ENCODE measurements at regions not wholly inside any gene's neighbourhood (a gene's known extent, or its start where the extent isn't known, plus 50 kb on each side); places are given as distances from the start of the nearest gene placed in this dataset.

DNA sequence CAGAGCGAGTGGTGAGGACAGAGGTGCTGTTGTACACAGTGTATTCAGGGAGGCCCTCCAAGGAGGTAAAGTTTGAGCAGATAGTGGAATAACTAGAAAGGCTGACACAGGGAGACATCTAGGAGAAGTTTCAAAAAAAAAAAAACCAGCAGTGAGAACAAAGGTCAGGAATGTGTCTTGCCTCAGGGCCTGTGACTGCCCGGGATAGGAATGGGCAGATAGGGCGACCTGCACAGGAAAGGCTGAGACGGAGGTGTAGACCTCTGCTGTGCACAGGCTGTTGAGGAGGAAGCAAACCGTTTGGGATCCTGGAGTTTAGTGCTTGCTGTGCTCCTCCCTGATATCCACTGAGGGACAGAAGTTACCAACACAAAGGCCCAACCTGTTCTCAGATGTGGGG is 406.5 kb upstream of the B3GAT1 start:
- Histone ChIP-seq H3K4me1 (replicated peaks; ENCODE audit: insufficient read depth) (peaks cover 11% of the 10 kb centered on the region; the same call in 1 of the 2 replicates), H3K4me2 (peak overlapping the region; percentile 54), H3K36me3 (ENCODE audit: low read depth) (no peaks in the 10 kb centered on the region), H3K27ac (no peak overlapping the region), H3K4me3 (no peak overlapping the region), H3K9me3 (ENCODE audit: insufficient read depth, low read depth) (no peaks in the 10 kb centered on the region), H3K9me2 (ENCODE audit: insufficient read depth) (no peaks in the 10 kb centered on the region), H2AFZ (0 out of 2 replicates have a peak overlapping the region, but pooled peaks have one; percentile 69), H3K79me2 (ENCODE audit: low read depth) (no peaks in the 10 kb centered on the region), H3K27me3 (ENCODE audit: insufficient read depth, low read depth) (peaks cover 3% of the 10 kb centered on the region), H4K20me1 (ENCODE audit: insufficient read depth) (no peaks in the 10 kb centered on the region), H3F3A (ENCODE audit: insufficient read depth, low read depth) (no peaks in the 10 kb centered on the region)
- ChIA-PET CTCF (no interaction called here), POLR2A (ENCODE audit: unreplicated experiment) (no interaction called here)
- DNase-seq: peak; percentile 61 to 64
- intact Hi-C loops (cut with micrococcal nuclease; ENCODE audit: unreplicated experiment): no loop called here
- no peak for TF ChIP-seq EZH2 (IDR thresholded peaks at IDR 0.05; ENCODE audit: low read depth)
- TF ChIP-seq, protein P1, sequence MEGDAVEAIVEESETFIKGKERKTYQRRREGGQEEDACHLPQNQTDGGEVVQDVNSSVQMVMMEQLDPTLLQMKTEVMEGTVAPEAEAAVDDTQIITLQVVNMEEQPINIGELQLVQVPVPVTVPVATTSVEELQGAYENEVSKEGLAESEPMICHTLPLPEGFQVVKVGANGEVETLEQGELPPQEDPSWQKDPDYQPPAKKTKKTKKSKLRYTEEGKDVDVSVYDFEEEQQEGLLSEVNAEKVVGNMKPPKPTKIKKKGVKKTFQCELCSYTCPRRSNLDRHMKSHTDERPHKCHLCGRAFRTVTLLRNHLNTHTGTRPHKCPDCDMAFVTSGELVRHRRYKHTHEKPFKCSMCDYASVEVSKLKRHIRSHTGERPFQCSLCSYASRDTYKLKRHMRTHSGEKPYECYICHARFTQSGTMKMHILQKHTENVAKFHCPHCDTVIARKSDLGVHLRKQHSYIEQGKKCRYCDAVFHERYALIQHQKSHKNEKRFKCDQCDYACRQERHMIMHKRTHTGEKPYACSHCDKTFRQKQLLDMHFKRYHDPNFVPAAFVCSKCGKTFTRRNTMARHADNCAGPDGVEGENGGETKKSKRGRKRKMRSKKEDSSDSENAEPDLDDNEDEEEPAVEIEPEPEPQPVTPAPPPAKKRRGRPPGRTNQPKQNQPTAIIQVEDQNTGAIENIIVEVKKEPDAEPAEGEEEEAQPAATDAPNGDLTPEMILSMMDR (conservative IDR thresholded peaks at IDR 0.05): no peak
- no TSS peak for BruUV-seq (replicated peaks)

DNA sequence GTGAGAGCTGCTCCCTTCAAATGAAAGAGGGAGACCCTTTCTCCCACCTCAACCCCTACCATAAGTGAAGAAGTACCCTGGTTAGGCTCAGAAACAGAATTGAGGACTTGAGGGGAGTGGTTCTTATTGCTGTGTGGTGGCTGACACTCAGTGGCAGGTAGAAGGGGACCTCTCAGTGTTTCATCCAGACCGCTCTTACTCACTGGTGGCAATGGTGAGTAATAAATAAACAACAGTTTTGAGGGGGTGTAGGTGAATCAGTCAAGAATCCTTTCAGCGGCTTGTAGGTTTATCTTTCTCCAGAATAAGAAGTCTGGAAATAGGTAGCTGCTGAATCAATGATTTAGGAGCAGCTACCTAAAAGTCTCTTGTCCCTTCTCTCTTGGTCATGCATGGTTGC is 403.4 kb upstream of the B3GAT1 start:
- no peak overlapping the region for H2AFZ ChIP-seq
- H3K36me3 ChIP-seq (ENCODE audit: low read depth): no peaks in the 10 kb centered on the region
- H3K4me3 ChIP-seq: no peak overlapping the region
- no peaks in the 10 kb centered on the region for H3K79me2 ChIP-seq (ENCODE audit: low read depth)
- no peaks in the 10 kb centered on the region for H3K9me3 ChIP-seq (ENCODE audit: insufficient read depth, low read depth)
- H3K9me2 ChIP-seq (ENCODE audit: insufficient read depth): no peaks in the 10 kb centered on the region
- intact Hi-C loops (cut with micrococcal nuclease; ENCODE audit: unreplicated experiment): no loop called here
- BruUV-seq (replicated peaks): no TSS peak
- H4K20me1 ChIP-seq (ENCODE audit: insufficient read depth): no peaks in the 10 kb centered on the region
- CTCF ChIA-PET: no interaction called here
- TF ChIP-seq EZH2 (IDR thresholded peaks at IDR 0.05; ENCODE audit: low read depth): no peak
- TF ChIP-seq, protein P1 (conservative IDR thresholded peaks at IDR 0.05): no peak
- peak in 1 of 2 experiments; percentile 29 for DNase-seq
- H3F3A ChIP-seq (ENCODE audit: insufficient read depth, low read depth): no peaks in the 10 kb centered on the region
- POLR2A ChIA-PET (ENCODE audit: unreplicated experiment): no interaction called here
- no peak overlapping the region for H3K4me2 ChIP-seq
- H3K27ac ChIP-seq: no peak overlapping the region
- H3K27me3 ChIP-seq (ENCODE audit: insufficient read depth, low read depth): peaks cover 8% of the 10 kb centered on the region
- peaks cover 11% of the 10 kb centered on the region; the same call in 1 of the 2 replicates for H3K4me1 ChIP-seq (replicated peaks; ENCODE audit: insufficient read depth)

DNA sequence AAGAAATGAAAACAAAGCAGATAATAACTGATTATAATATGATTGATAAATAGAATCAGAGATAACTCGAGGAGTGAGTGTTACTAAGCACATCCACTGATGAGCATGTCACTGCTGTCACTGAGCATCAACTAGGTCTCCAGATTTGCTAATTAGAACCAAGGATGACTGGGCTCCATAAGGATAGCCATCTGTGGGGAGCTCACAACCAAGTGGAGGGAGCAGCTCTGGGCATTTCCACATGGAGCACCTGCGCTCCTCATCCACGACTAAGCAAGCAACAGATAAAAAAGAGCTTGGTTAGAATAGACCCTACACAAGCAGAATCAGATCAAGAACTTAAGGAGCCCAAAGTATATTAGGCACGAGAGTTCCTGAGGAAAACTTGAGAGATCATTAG is 396.0 kb upstream of the B3GAT1 start:
- no peak for TF ChIP-seq EZH2 (IDR thresholded peaks at IDR 0.05; ENCODE audit: low read depth)
- TF ChIP-seq, protein P1 (conservative IDR thresholded peaks at IDR 0.05): no peak
- Histone ChIP-seq H2AFZ (no peak overlapping the region), H3K4me2 (no peak overlapping the region), H3K4me3 (no peak overlapping the region), H3K4me1 (replicated peaks; ENCODE audit: insufficient read depth) (no peaks in the 10 kb centered on the region), H3K36me3 (ENCODE audit: low read depth) (no peaks in the 10 kb centered on the region), H3K79me2 (ENCODE audit: low read depth) (no peaks in the 10 kb centered on the region), H3K27ac (no peak overlapping the region), H3K9me3 (ENCODE audit: insufficient read depth, low read depth) (no peaks in the 10 kb centered on the region), H4K20me1 (ENCODE audit: insufficient read depth) (no peaks in the 10 kb centered on the region), H3K27me3 (ENCODE audit: insufficient read depth, low read depth) (peaks cover 37% of the 10 kb centered on the region), H3F3A (ENCODE audit: insufficient read depth, low read depth) (no peaks in the 10 kb centered on the region), H3K9me2 (ENCODE audit: insufficient read depth) (no peaks in the 10 kb centered on the region)
- ChIA-PET CTCF (no interaction called here), POLR2A (ENCODE audit: unreplicated experiment) (no interaction called here)
- intact Hi-C loops (cut with micrococcal nuclease; ENCODE audit: unreplicated experiment): no loop called here
- BruUV-seq (replicated peaks): no TSS peak
- peak in 1 of 2 experiments; percentile 13 for DNase-seq
